ACC112 (cell line): ENCODE measurements at regions not wholly inside any gene's neighbourhood (a gene's known extent, or its start where the extent isn't known, plus 50 kb on each side); places are given as distances from the start of the nearest gene placed in this dataset.

Experiments
- H2AFZ ChIP-seq: fragments of 200-600 bp; sonication (generic); one replicate; pipeline ENCODE4 v1.6.0; 2017; ENCODE audit warnings: antibody characterized with exemption, low read length; ENCODE audit not compliant: unreplicated experiment
- H3K27ac ChIP-seq: fragments of 200-600 bp; sonication (generic); 2 replicates; pipeline ENCODE4 v1.5.1; 2014; ENCODE audit warnings: low read depth, mild to moderate bottlenecking, antibody characterized with exemption, low read length, moderate library complexity
- H3K27me3 ChIP-seq: fragments of 200-600 bp; sonication (generic); 2 replicates; pipeline ENCODE4 v1.6.1; 2014; ENCODE audit warnings: mild to moderate bottlenecking, antibody characterized with exemption, low read length, moderate library complexity, mixed read lengths; ENCODE audit not compliant: insufficient read depth
- H3K36me3 ChIP-seq: fragments of 200-600 bp; sonication (generic); 2 replicates; pipeline ENCODE4 v1.6.1; 2016; ENCODE audit warnings: mild to moderate bottlenecking, antibody characterized with exemption, low read length, moderate library complexity, mixed read lengths; ENCODE audit not compliant: insufficient read depth
- H3K4me1 ChIP-seq: fragments of 200-600 bp; sonication (generic); one replicate; pipeline ENCODE4 v1.6.1; 2016; ENCODE audit warnings: low read length, mixed read lengths; ENCODE audit not compliant: insufficient read depth, unreplicated experiment, control insufficient read depth
- H3K4me3 ChIP-seq: fragments of 200-600 bp; sonication (generic); 2 replicates; pipeline ENCODE4 v1.5.1; 2014; ENCODE audit warnings: mild to moderate bottlenecking, low read depth, low read length
- H3K79me2 ChIP-seq: fragments of 200-600 bp; sonication (generic); one replicate; pipeline ENCODE4 v1.6.0; 2016; ENCODE audit warnings: low read length; ENCODE audit not compliant: control insufficient read depth, unreplicated experiment, insufficient read depth

DNA sequence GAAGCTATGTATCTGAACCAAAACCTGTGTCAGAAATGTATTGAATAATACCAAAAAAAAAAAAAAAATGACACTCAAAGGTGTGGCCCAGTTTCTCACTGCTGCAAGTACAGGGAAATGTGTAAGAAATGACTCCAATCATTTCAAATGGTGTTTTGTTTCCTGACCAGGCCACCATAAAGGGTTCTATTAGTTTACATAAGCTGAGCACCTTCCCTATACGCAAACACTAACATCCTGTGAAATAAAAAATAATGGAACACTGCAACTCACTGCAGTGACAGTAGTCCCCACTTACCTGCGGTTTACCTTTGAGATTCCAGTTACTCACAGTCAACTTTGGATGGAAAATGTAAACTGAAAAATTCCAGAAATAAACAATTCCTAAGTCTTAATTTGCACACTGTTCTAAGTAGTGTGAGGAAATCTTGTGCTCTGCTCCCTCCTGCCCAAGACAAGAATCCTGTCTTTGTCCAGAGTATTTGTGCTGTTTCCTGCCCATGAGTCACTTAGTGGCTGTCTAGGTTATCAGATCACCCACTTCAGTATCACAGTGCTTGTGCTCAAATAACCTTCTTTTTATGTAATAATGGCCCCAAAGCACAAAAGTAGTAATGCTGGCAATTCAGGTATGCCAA lies 265.3 kb downstream of the RCHY1 start:
- Histone ChIP-seq H3K36me3 (no peaks in the 10 kb centered on the region), H3K4me1 (no peaks in the 10 kb centered on the region), H3K27ac (no peak overlapping the region), H3K4me3 (no peak overlapping the region), H2AFZ (no peak overlapping the region), H3K27me3 (0 out of 2 replicates have a peak, but pooled peaks cover 9% of the 10 kb centered on the region), H3K79me2 (no peaks in the 10 kb centered on the region)

DNA sequence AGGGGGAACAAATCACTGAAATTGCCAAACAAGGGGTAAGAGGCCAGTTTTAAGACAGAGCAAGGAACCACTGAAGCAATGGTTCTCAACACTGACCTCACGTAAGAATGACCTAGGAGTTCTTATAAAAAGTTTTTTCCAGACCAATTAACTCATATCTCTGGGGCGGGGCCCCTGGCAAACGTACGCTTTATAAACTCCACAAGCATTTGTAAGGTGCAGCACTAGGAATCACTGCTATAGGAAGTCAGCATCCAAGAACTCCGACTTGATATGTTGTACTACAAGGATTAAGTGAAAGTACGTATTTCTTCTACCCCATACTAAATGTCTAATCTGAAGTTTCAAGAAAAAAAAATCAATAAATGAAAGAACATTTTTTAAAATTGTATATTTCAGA lies 269.9 kb downstream of the RCHY1 start:
- Histone ChIP-seq H3K4me3 (no peak overlapping the region), H3K27me3 (peaks cover 11% of the 10 kb centered on the region), H2AFZ (no peak overlapping the region), H3K79me2 (no peaks in the 10 kb centered on the region), H3K36me3 (no peaks in the 10 kb centered on the region), H3K4me1 (no peaks in the 10 kb centered on the region), H3K27ac (no peak overlapping the region)

DNA sequence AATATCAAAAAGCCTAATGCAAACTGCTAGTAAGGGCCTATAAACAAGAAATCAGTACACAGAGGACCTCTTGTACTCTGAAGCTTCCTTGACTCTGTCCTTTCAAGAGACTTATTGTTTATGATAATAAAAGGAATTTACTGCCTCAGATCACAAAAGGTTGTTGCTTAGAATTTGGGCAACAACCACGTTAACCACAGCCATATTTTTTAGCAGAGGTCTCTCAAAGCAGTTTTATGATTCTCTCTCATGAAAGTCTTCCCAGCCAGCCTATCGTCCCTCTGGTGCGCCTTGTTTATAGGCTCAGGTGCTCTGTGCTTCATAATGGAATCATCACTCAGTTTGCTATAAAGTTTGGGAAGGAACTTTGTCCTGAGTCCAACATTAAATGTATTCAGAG lies 270.6 kb downstream of the RCHY1 start:
- Histone ChIP-seq H2AFZ (no peak overlapping the region), H3K79me2 (no peaks in the 10 kb centered on the region), H3K36me3 (no peaks in the 10 kb centered on the region), H3K27ac (no peak overlapping the region), H3K27me3 (peaks cover 11% of the 10 kb centered on the region), H3K4me3 (no peak overlapping the region), H3K4me1 (no peaks in the 10 kb centered on the region)

DNA sequence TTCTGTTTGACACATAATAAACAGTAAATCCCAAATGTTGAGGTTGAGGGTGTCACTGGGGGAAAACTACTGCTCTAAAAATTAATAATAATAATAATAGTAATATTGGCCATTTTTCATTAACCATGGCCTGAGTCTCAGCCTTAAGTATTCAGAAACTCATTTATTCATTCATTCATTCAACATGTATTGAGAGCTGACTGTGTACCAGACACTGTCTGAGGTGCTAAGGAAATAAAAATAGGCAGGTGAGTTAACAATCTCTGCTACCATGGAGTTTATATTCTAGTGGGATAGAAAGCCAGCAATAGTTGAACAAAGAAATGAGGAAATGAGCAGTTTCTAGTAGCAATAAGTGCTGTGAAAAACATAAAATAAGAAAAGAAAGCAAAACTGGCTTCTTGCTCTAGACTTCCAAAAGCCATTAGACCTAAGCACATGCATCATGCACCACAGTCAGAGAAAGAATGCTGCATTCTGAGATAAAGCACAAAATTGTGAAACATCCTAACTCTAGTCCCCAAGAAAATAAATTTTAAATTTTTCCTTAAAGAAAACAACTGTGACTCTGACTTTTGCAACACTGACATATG lies 278.7 kb downstream of the RCHY1 start:
- Histone ChIP-seq H3K79me2 (no peaks in the 10 kb centered on the region), H3K4me3 (no peak overlapping the region), H3K27me3 (peaks cover 24% of the 10 kb centered on the region), H2AFZ (no peak overlapping the region), H3K36me3 (no peaks in the 10 kb centered on the region), H3K27ac (no peak overlapping the region), H3K4me1 (no peaks in the 10 kb centered on the region)

DNA sequence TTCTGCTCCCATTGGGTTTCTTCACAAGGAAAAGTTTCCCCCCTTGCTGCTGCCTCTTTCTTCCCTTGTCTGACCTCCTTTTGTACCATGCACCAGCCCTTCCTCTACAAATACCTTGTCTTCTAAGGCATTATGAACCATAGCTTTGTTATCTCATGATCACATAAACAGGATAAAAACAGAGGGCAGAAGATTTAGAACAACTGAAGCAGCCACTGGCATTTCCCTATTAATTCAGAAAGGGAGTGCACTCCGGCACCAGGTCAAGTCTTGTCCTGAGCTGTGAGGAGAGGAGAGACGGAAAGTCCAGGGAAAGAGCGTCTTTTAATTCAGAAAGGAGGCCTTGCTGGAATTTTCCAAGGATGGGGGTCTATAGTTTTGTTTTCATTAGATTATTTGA lies 281.7 kb downstream of the RCHY1 start:
- H3K4me3 ChIP-seq, result no peak overlapping the region
- no peaks in the 10 kb centered on the region for H3K4me1 ChIP-seq
- H3K27ac ChIP-seq, result no peak overlapping the region
- no peak overlapping the region for H2AFZ ChIP-seq
- peaks cover 24% of the 10 kb centered on the region for H3K27me3 ChIP-seq
- H3K79me2 ChIP-seq, result no peaks in the 10 kb centered on the region
- no peaks in the 10 kb centered on the region for H3K36me3 ChIP-seq

DNA sequence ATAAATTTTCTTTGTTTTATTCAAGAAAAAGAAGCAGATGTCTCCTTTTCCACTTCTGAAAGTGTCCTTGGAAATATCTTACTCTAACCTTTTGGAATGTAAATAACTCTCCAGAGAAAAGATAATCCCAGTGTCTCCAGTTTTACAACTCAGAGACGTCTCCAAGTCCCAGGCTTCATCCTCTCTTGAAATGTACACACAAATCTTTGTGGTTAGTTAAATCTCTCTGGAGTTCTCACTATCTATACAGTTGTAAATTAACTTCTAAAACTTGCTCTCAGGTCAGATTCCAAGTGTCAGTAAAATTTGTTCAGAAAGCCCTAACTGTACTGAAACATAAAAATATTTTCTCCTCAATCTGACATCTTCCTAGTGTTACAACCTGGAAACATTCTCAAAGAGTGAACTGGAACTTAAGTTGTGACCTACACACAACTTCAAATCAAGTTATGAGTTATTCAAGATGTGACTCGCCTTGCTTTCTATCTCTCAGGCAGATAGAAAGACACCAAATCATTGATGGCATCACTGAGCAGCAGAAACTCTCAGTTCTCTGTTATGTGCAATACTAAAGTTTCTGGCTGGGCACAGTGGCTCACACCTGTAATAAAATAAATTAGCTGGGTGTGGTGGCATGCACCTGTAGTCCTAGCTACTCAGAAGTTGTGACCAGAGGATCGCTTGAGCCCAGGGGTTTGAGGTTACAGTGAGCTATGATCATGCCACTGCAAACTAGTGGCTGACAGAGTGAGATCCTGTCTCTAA lies 284.2 kb downstream of the RCHY1 start:
- Histone ChIP-seq H3K79me2 (no peaks in the 10 kb centered on the region), H3K27ac (no peak overlapping the region), H3K4me1 (no peaks in the 10 kb centered on the region), H2AFZ (no peak overlapping the region), H3K36me3 (no peaks in the 10 kb centered on the region), H3K27me3 (peaks cover 18% of the 10 kb centered on the region; the same call in 1 of the 2 replicates), H3K4me3 (no peak overlapping the region)

DNA sequence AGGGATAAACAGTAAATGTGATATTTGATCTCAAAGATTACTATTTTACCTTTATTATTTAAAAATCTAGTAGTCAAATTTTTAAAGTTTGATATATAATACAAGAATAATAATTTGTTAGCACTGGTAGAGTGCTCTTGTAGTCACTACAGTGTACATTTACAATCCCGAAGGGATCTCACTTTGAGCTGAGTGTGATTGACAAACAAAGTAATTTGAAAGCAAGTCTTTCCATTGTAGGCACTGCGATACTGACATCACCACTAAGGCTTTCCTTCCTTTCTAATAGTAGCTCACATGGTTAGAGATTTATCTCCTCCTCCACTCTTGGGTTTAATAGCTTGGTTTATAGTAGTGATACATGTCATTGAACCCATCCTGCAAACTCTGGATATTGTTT lies 280.6 kb downstream of the PARM1 start:
- Histone ChIP-seq H3K4me1 (no peaks in the 10 kb centered on the region), H3K4me3 (no peak overlapping the region), H2AFZ (no peak overlapping the region), H3K27ac (no peak overlapping the region), H3K36me3 (no peaks in the 10 kb centered on the region), H3K79me2 (no peaks in the 10 kb centered on the region), H3K27me3 (peaks cover 35% of the 10 kb centered on the region)

DNA sequence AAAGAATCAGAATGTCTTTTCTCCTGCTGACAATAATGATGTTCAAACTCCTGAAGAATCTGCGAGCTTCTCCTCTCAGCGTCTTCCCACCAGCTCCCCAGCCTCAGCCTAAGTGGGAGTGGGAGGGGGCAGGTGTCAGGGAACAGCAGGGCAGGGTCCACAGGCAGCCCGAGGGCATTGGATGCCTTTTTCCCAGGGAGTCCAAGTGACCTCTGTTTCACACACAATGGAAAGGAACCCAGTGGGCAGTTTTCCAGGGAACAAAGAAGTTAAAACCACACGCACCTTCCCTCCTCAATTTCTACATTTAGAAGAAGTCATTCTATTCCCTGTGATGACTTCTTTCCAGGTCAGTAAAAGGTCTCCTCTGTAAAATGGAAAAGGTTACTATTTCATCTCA lies 278.5 kb downstream of the PARM1 start:
- no peaks in the 10 kb centered on the region for H3K79me2 ChIP-seq
- no peak overlapping the region for H3K4me3 ChIP-seq
- peaks cover 37% of the 10 kb centered on the region for H3K27me3 ChIP-seq
- H3K4me1 ChIP-seq, result no peaks in the 10 kb centered on the region
- no peaks in the 10 kb centered on the region for H3K36me3 ChIP-seq
- no peak overlapping the region for H2AFZ ChIP-seq
- H3K27ac ChIP-seq, result no peak overlapping the region

DNA sequence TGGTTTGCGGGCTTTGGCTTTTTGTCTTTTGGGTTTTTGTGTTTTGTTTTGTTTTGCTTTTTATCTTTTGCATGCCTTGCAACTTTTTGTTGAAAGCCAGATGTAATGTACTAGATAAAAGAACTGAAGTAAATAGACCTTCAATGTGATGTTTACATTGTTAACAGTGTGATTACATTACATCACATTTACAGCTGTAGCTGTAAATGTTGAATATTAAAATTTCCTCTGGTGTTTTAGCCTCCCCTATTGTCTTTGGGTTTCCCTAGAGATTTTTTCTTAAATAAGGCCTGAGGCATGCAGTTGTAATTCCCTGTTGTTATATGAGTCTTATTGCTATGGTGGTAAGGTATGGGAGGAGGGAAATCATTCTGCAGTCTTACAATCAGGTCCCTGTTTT lies 275.0 kb downstream of the PARM1 start:
- no peak overlapping the region for H3K4me3 ChIP-seq

DNA sequence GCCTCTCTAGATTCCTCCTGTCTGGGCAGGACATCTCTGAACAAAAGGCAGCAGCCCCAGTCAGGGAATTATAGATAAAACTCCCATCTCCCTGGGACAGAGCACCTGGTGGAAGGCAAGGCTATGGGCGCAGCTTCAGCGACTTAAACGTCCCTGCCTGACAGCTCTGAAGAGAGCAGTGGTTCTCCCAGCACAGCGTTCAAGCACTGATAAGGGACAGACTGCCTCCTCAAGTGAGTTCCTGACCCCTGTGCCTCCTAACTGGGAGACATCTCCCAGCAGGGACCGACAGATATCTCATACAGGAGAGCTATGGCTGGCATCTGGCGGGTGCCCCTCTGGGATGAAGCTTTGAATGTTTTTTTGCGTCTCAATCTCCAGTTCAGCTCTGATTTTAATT lies 262.2 kb downstream of the PARM1 start:
- no peaks in the 10 kb centered on the region for H3K36me3 ChIP-seq
- no peak overlapping the region for H3K4me3 ChIP-seq
- H3K79me2 ChIP-seq, result no peaks in the 10 kb centered on the region
- H3K27ac ChIP-seq, result no peak overlapping the region
- H3K27me3 ChIP-seq, result peaks cover 25% of the 10 kb centered on the region; the same call in 1 of the 2 replicates
- no peaks in the 10 kb centered on the region for H3K4me1 ChIP-seq
- H2AFZ ChIP-seq, result no peak overlapping the region

More for the DNA sequence above, 275.0 kb downstream of the PARM1 start:
- Histone ChIP-seq H3K4me1 (no peaks in the 10 kb centered on the region), H3K79me2 (no peaks in the 10 kb centered on the region), H2AFZ (no peak overlapping the region), H3K27me3 (peaks cover 37% of the 10 kb centered on the region), H3K36me3 (no peaks in the 10 kb centered on the region), H3K27ac (no peak overlapping the region)

DNA sequence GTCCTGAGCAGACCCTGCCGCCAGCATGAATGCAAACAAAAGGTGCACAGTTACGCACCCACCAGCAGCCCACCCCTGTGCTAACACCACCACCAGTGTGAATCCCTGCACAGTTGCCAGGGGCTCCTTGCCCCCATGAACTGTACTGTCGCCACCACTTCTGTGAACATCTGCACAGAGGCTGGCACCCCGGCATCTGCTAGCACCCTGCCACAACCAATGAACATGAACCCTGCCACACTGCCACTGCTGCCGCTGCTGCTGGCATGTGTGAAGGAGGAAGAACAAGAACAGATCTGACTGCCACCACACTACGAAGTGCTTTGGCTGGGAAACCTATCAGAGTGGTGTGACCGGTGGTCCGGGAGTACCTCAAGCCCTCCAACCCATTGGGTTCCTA lies 261.3 kb downstream of the PARM1 start:
- H3K4me1 ChIP-seq, result no peaks in the 10 kb centered on the region
- no peak overlapping the region for H2AFZ ChIP-seq
- no peak overlapping the region for H3K4me3 ChIP-seq
- no peaks in the 10 kb centered on the region for H3K79me2 ChIP-seq
- no peaks in the 10 kb centered on the region for H3K36me3 ChIP-seq
- H3K27me3 ChIP-seq, result peaks cover 25% of the 10 kb centered on the region; the same call in 1 of the 2 replicates
- H3K27ac ChIP-seq, result no peak overlapping the region
